GM12865 (cell line): ENCODE measurements at regions not wholly inside any gene's neighbourhood (a gene's known extent, or its start where the extent isn't known, plus 50 kb on each side); places are given as distances from the start of the nearest gene placed in this dataset.

Experiments
- DNase-seq: peaks from one replicate; pipeline ENCODE4 v3.0.0; 2010; ENCODE audit warnings: low read depth
- H3K4me3 ChIP-seq: 2 replicates; pipeline ENCODE4 v1.5.1; 2011; ENCODE audit warnings: mild to moderate bottlenecking, low read depth, low read length, control low read depth
- CTCF ChIP-seq: IDR thresholded peaks from 2 replicates; pipeline ENCODE4 v1.5.1; 2011; ENCODE audit warnings: low read length, control low read depth, low read depth, inconsistent platforms; ENCODE audit not compliant: insufficient read depth; ENCODE audit errors: missing control alignments

DNA sequence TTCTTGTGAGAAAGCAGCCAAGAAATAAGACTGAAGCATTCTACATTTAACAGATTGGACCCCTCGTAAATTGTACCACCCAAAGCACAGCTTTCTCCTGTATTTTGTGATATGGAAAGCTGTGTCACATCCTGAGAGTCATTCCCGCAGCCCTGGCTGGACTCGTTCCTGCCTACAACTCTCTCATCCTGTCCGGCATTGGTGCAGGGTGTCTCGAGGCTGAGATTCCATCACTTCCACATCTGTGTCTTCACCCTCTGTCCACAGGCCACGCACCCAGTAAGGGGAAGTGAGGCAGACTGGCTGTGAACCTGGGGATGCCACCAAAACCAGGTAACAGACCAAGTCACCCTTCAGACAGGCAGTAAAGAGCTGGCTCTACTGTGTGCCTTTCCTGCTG is 146.2 kb upstream of the KLF6 start:
- no peak overlapping the region for H3K4me3 ChIP-seq
- DNase-seq, result no peak
- TF ChIP-seq CTCF, result no peak

DNA sequence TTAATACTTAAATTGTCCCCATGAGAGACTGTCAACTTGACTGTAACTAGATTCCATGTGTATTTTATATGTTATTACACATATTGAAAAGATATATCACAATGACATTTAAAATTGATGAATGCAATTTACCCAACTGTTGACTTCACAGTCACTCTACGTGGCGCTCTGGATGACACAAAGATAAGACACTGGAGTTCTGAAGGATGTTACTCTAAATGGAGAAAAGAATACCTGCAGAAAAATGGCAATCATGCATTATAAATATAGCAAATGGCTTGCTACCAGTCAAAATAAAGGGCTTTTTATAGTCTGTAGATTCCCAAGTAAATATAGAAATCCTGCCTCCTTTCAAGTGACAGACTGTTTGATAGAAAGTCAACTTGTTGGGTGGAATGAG is 143.6 kb upstream of the KLF6 start:
- DNase-seq, result no peak
- no peak for TF ChIP-seq CTCF
- no peak overlapping the region for H3K4me3 ChIP-seq

DNA sequence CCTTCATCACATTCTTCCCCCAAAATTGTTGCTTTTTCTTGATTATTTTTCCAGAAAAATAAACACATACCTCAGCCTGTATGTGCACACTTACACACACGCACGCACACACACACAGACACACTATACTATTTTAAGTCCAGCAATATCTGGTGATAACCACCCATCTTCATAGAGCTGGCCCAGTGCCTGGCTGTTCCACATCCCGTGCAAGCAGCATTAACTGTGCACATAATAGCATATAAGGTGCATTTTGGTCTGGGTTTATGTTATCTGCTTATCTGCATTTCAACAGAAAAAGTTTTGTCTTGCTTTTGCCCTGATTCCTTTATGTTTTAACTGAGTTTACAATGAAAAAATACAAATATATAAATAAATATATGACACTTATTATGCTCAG is 143.1 kb upstream of the KLF6 start:
- no peak overlapping the region for H3K4me3 ChIP-seq
- no peak for DNase-seq
- TF ChIP-seq CTCF, result no peak

- TF ChIP-seq CTCF, result no peak
- DNase-seq, result no peak
- H3K4me3 ChIP-seq, result no peak overlapping the region
These were observed 141.9 kb upstream of the KLF6 start for GRCh38 chr10:3926675-3927525.

- no peak for TF ChIP-seq CTCF
- DNase-seq, result no peak
- H3K4me3 ChIP-seq, result no peak overlapping the region
These were observed 141.2 kb upstream of the KLF6 start for GRCh38 chr10:3926258-3926657.

- no peak for DNase-seq
- no peak for TF ChIP-seq CTCF
- H3K4me3 ChIP-seq, result no peak overlapping the region
These were observed 140.2 kb upstream of the KLF6 start for GRCh38 chr10:3925184-3925583.

GRCh38 chr10:3924344-3924743 is 139.3 kb upstream of the KLF6 start:
- no peak for DNase-seq
- no peak for TF ChIP-seq CTCF

More at GRCh38 chr10:3924344-3924743, 139.3 kb upstream of the KLF6 start:
- no peak overlapping the region for H3K4me3 ChIP-seq
